ENCODE measurements at regions not wholly inside any gene's neighbourhood (a gene's known extent, or its start where the extent isn't known, plus 50 kb on each side); places are given as distances from the start of the nearest gene placed in this dataset.

GRCh38 chr9:7549249-7549648 is 250.3 kb downstream of the DMAC1 start:
- H3K4me2 ChIP-seq (ENCODE audit: low read length) = no peak overlapping the region
- no peak overlapping the region for H3K4me3 ChIP-seq (ENCODE audit: low read length)
- H3K79me2 ChIP-seq (ENCODE audit: low read length) = no peaks in the 10 kb centered on the region
- TF ChIP-seq CTCF (IDR thresholded peaks at IDR 0.05; ENCODE audit: low read depth, low read length) (no peak), EZH2phosphoT487 (IDR thresholded peaks at IDR 0.05; ENCODE audit: low read depth) (no peak)
- H3K36me3 ChIP-seq (replicated peaks; ENCODE audit: low read depth, low read length) = no peaks in the 10 kb centered on the region
- H2AFZ ChIP-seq (ENCODE audit: low read depth, low read length) = no peak overlapping the region
- 0 out of 2 replicates have a peak, but pooled peaks cover 3% of the 10 kb centered on the region for H3K27me3 ChIP-seq (ENCODE audit: low read depth, low read length)
- H3K27ac ChIP-seq (ENCODE audit: low read length) = no peak overlapping the region
- no peak overlapping the region for H3K9ac ChIP-seq (ENCODE audit: low read length)
- no peaks in the 10 kb centered on the region for H3K9me3 ChIP-seq (ENCODE audit: insufficient read depth, low read length)
- H3K4me1 ChIP-seq (ENCODE audit: low read length) = no peaks in the 10 kb centered on the region
- H4K20me1 ChIP-seq (ENCODE audit: insufficient read depth, low read length) = no peaks in the 10 kb centered on the region

GRCh38 chr9:7546261-7546660 is 253.3 kb downstream of the DMAC1 start:
- H3K4me1 ChIP-seq (ENCODE audit: low read length) = no peaks in the 10 kb centered on the region
- no peak overlapping the region for H3K9ac ChIP-seq (ENCODE audit: low read length)
- no peaks in the 10 kb centered on the region for H4K20me1 ChIP-seq (ENCODE audit: insufficient read depth, low read length)
- no peak overlapping the region for H3K4me3 ChIP-seq (ENCODE audit: low read length)
- H3K9me3 ChIP-seq (ENCODE audit: insufficient read depth, low read length) = no peaks in the 10 kb centered on the region
- no peaks in the 10 kb centered on the region for H3K79me2 ChIP-seq (ENCODE audit: low read length)
- H3K27ac ChIP-seq (ENCODE audit: low read length) = no peak overlapping the region
- peaks cover 26% of the 10 kb centered on the region for H3K27me3 ChIP-seq (ENCODE audit: low read depth, low read length)
- no peaks in the 10 kb centered on the region for H3K36me3 ChIP-seq (replicated peaks; ENCODE audit: low read depth, low read length)
- TF ChIP-seq EZH2phosphoT487 (IDR thresholded peaks at IDR 0.05; ENCODE audit: low read depth) (no peak), CTCF (IDR thresholded peaks at IDR 0.05; ENCODE audit: low read depth, low read length) (no peak)
- H2AFZ ChIP-seq (ENCODE audit: low read depth, low read length) = no peak overlapping the region
- H3K4me2 ChIP-seq (ENCODE audit: low read length) = no peak overlapping the region

- Histone ChIP-seq H3K4me2 (ENCODE audit: low read length) (no peak overlapping the region), H3K79me2 (ENCODE audit: low read length) (no peaks in the 10 kb centered on the region), H4K20me1 (ENCODE audit: insufficient read depth, low read length) (no peaks in the 10 kb centered on the region), H3K4me1 (ENCODE audit: low read length) (no peaks in the 10 kb centered on the region), H3K27me3 (ENCODE audit: low read depth, low read length) (peaks cover 33% of the 10 kb centered on the region), H2AFZ (ENCODE audit: low read depth, low read length) (no peak overlapping the region), H3K9me3 (ENCODE audit: insufficient read depth, low read length) (no peaks in the 10 kb centered on the region), H3K27ac (ENCODE audit: low read length) (no peak overlapping the region), H3K36me3 (replicated peaks; ENCODE audit: low read depth, low read length) (no peaks in the 10 kb centered on the region), H3K4me3 (ENCODE audit: low read length) (no peak overlapping the region), H3K9ac (ENCODE audit: low read length) (no peak overlapping the region)
- TF ChIP-seq CTCF (IDR thresholded peaks at IDR 0.05; ENCODE audit: low read depth, low read length) = no peak
- TF ChIP-seq EZH2phosphoT487 (IDR thresholded peaks at IDR 0.05; ENCODE audit: low read depth) = no peak
Observed at GRCh38 chr9:7545371-7546165, 254.0 kb downstream of the DMAC1 start.

GRCh38 chr9:7542693-7543092 is 256.9 kb downstream of the DMAC1 start:
- Histone ChIP-seq H3K27me3 (ENCODE audit: low read depth, low read length) (peaks cover 60% of the 10 kb centered on the region), H3K27ac (ENCODE audit: low read length) (no peak overlapping the region), H3K4me2 (ENCODE audit: low read length) (no peak overlapping the region), H3K4me1 (ENCODE audit: low read length) (no peaks in the 10 kb centered on the region), H3K9me3 (ENCODE audit: insufficient read depth, low read length) (no peaks in the 10 kb centered on the region), H3K9ac (ENCODE audit: low read length) (no peak overlapping the region), H3K79me2 (ENCODE audit: low read length) (no peaks in the 10 kb centered on the region), H3K36me3 (replicated peaks; ENCODE audit: low read depth, low read length) (no peaks in the 10 kb centered on the region), H4K20me1 (ENCODE audit: insufficient read depth, low read length) (no peaks in the 10 kb centered on the region), H3K4me3 (ENCODE audit: low read length) (no peak overlapping the region), H2AFZ (ENCODE audit: low read depth, low read length) (no peak overlapping the region)
- TF ChIP-seq EZH2phosphoT487 (IDR thresholded peaks at IDR 0.05; ENCODE audit: low read depth) (no peak), CTCF (IDR thresholded peaks at IDR 0.05; ENCODE audit: low read depth, low read length) (no peak)

All from OCI-LY3 (cell line).